ENCODE measurements at regions not wholly inside any gene's neighbourhood (a gene's known extent, or its start where the extent isn't known, plus 50 kb on each side); places are given as distances from the start of the nearest gene placed in this dataset.

- no peak for DNase-seq
Observed at GRCh38 chr14:41403360-41403759, 203.3 kb upstream of the LRFN5 start.

- DNase-seq = no peak
Observed at GRCh38 chr14:41397926-41398325, 208.8 kb upstream of the LRFN5 start.

GRCh38 chr14:41393512-41393911 is 213.2 kb upstream of the LRFN5 start:
- DNase-seq = no peak

- no peak for DNase-seq
Observed at GRCh38 chr14:41392226-41392625, 214.4 kb upstream of the LRFN5 start.

- DNase-seq = no peak
Observed at GRCh38 chr14:41389355-41389754, 217.3 kb upstream of the LRFN5 start.

- peak; percentile 55 for DNase-seq
Observed at GRCh38 chr14:41385797-41386196, 220.9 kb upstream of the LRFN5 start.

- DNase-seq = no peak
Observed at GRCh38 chr14:41380017-41380416, 226.7 kb upstream of the LRFN5 start.

- DNase-seq = no peak
Observed at GRCh38 chr14:41378526-41378925, 228.2 kb upstream of the LRFN5 start.

- DNase-seq = no peak
Observed at GRCh38 chr14:41377932-41378331, 228.7 kb upstream of the LRFN5 start.

- no peak for DNase-seq
Observed at GRCh38 chr14:41374092-41374491, 232.6 kb upstream of the LRFN5 start.

- no peak for DNase-seq
Observed at GRCh38 chr14:41362139-41362538, 244.5 kb upstream of the LRFN5 start.

- DNase-seq = no peak
Observed at GRCh38 chr14:41360126-41360525, 246.6 kb upstream of the LRFN5 start.

GRCh38 chr14:41355866-41356265 is 250.8 kb upstream of the LRFN5 start:
- DNase-seq = no peak

- no peak for DNase-seq
Observed at GRCh38 chr14:41350476-41350875, 256.2 kb upstream of the LRFN5 start.

- no peak for DNase-seq
Observed at GRCh38 chr14:41349289-41349910, 257.3 kb upstream of the LRFN5 start.

GRCh38 chr14:41343857-41344256 is 262.8 kb upstream of the LRFN5 start:
- DNase-seq = no peak

- DNase-seq = no peak
Observed at GRCh38 chr14:41313196-41313595, 293.5 kb upstream of the LRFN5 start.

- DNase-seq = no peak
Observed at GRCh38 chr14:41303506-41303905, 303.2 kb upstream of the LRFN5 start.

GRCh38 chr14:41302776-41303175 is 303.9 kb upstream of the LRFN5 start:
- no peak for DNase-seq

GRCh38 chr14:41299924-41300323 is 306.8 kb upstream of the LRFN5 start:
- DNase-seq = no peak

GRCh38 chr14:41298328-41298690 is 308.4 kb upstream of the LRFN5 start:
- DNase-seq = no peak

GRCh38 chr14:41297576-41298327 is 308.9 kb upstream of the LRFN5 start:
- no peak for DNase-seq

GRCh38 chr14:41295734-41296133 is 310.9 kb upstream of the LRFN5 start:
- no peak for DNase-seq

GRCh38 chr14:41289025-41289424 is 317.7 kb upstream of the LRFN5 start:
- no peak for DNase-seq

GRCh38 chr14:41285186-41285748 is 321.4 kb upstream of the LRFN5 start:
- DNase-seq = peak; percentile 66

All from NCI-H1092 treated with DMSO at 0.1 percent for 48 hours (cell line).